Liver (tissue), 8 donors: ENCODE measurements at regions not wholly inside any gene's neighbourhood (a gene's known extent, or its start where the extent isn't known, plus 50 kb on each side); places are given as distances from the start of the nearest gene placed in this dataset.

ENCODE experiments used
- DNase-seq: peaks from one replicate; pipeline ENCODE4 v3.0.0-alpha.2; 2017; ENCODE audit warnings: low spot score
- H3K27ac ChIP-seq, 2 donors: one replicate each; pipeline ENCODE4 v1.7.0; 2013; ENCODE audit warnings: inconsistent platforms in 2 of 2, low read length in 2 of 2, control low read depth in 1 of 2, low read depth in 1 of 2, mild to moderate bottlenecking in 1 of 2
- H3K27me3 ChIP-seq, 4 donors: one replicate each; pipeline versions ENCODE4 v1.6.1 to v1.7.0; 2013; ENCODE audit warnings: low read length in 3 of 4, inconsistent platforms in 1 of 4, mild to moderate bottlenecking in 1 of 4, moderate library complexity in 1 of 4; ENCODE audit not compliant: control insufficient read depth in 4 of 4, insufficient read depth in 4 of 4
- H3K36me3 ChIP-seq, 4 donors: one replicate each; pipeline versions ENCODE4 v1.6.1 to v1.7.0; 2013; ENCODE audit warnings: low read length in 3 of 4, mild to moderate bottlenecking in 3 of 4, low read depth in 1 of 4, moderate library complexity in 1 of 4; ENCODE audit not compliant: control insufficient read depth in 4 of 4, insufficient read depth in 3 of 4
- H3K4me1 ChIP-seq, 4 donors: one replicate each; pipeline versions ENCODE4 v1.6.1 to v1.7.0; 2013; ENCODE audit warnings: low read length in 3 of 4, mild to moderate bottlenecking in 3 of 4, moderate library complexity in 1 of 4; ENCODE audit not compliant: control insufficient read depth in 4 of 4, insufficient read depth in 4 of 4
- H3K4me3 ChIP-seq, 3 donors: one replicate each; pipeline versions ENCODE4 v1.6.1 to v1.7.0; 2013; ENCODE audit warnings: low read length in 3 of 3, control low read depth in 1 of 3, low read depth in 1 of 3, mild to moderate bottlenecking in 1 of 3
- H3K9ac ChIP-seq, 2 donors: one replicate each; pipeline ENCODE4 v1.7.0; 2013; ENCODE audit warnings: low read length in 2 of 2, mild to moderate bottlenecking in 2 of 2, moderate library complexity in 2 of 2, control low read depth in 1 of 2, low read depth in 1 of 2
- H3K9me3 ChIP-seq, 4 donors: one replicate each; pipeline versions ENCODE4 v1.6.1 to v1.7.0; 2013; ENCODE audit warnings: low read length in 3 of 4; ENCODE audit not compliant: control insufficient read depth in 4 of 4
- EGR1 ChIP-seq, 2 donors: IDR thresholded peaks; 2 replicates each; pipeline ENCODE4 v1.6.1; 2016 to 2018; ENCODE audit warnings: antibody characterized with exemption in 2 of 2, low read depth in 2 of 2
- FOXA1 ChIP-seq: IDR thresholded peaks from 2 replicates; pipeline ENCODE4 v1.6.1; 2016; ENCODE audit warnings: antibody characterized with exemption
- FOXA2 ChIP-seq: IDR thresholded peaks from 2 replicates; pipeline ENCODE4 v1.6.1; 2016; ENCODE audit warnings: antibody characterized with exemption
- GABPA ChIP-seq, 2 donors: IDR thresholded peaks in 1 of 2; conservative IDR thresholded peaks in 1 of 2; 2 replicates each; pipeline ENCODE4 v1.6.1; 2016; ENCODE audit warnings: antibody characterized with exemption in 2 of 2, mild to moderate bottlenecking in 1 of 2, moderate library complexity in 1 of 2
- HNF4A ChIP-seq, 2 donors: conservative IDR thresholded peaks; 2 replicates each; pipeline ENCODE4 v1.6.1; 2016; ENCODE audit warnings: antibody characterized with exemption in 2 of 2, mild to moderate bottlenecking in 2 of 2
- HNF4G ChIP-seq: IDR thresholded peaks from 2 replicates; pipeline ENCODE4 v1.6.1; 2016; ENCODE audit warnings: antibody characterized with exemption
- JUND ChIP-seq, 2 donors: IDR thresholded peaks; 2 replicates each; pipeline ENCODE4 v1.6.1; 2016; ENCODE audit warnings: antibody characterized with exemption in 2 of 2
- NR2F2 ChIP-seq: IDR thresholded peaks from 2 replicates; pipeline ENCODE4 v1.6.1; 2016; ENCODE audit warnings: antibody characterized with exemption
- RAD21 ChIP-seq, 2 donors: IDR thresholded peaks; 2 replicates each; pipeline ENCODE4 v1.6.1; 2016; ENCODE audit warnings: antibody characterized with exemption in 2 of 2, mild to moderate bottlenecking in 2 of 2
- RXRA ChIP-seq, 2 donors: IDR thresholded peaks; 2 replicates each; pipeline ENCODE4 v1.6.1; 2017 to 2018; ENCODE audit warnings: antibody characterized with exemption in 2 of 2, mild to moderate bottlenecking in 1 of 2
- SP1 ChIP-seq: IDR thresholded peaks from 2 replicates; pipeline ENCODE4 v1.6.1; 2018; ENCODE audit warnings: antibody characterized with exemption, mild to moderate bottlenecking
- TAF1 ChIP-seq: conservative IDR thresholded peaks from 2 replicates; pipeline ENCODE4 v1.6.1; 2016; ENCODE audit warnings: antibody characterized with exemption, mild to moderate bottlenecking
- YY1 ChIP-seq: IDR thresholded peaks from 2 replicates; pipeline ENCODE4 v1.6.1; 2016; ENCODE audit warnings: antibody characterized with exemption, mild to moderate bottlenecking
- WGBS: extraction: QIAGEN DNeasy Blood & Tissue Kit; methylation state at CpG from one replicate; pipeline ENCODE4 v1.1.7; 2013; 5-methylcytosine and 5-hydroxymethylcytosine counted together
- TF ChIP-seq, protein P1 (sequence below): IDR thresholded peaks from 2 replicates; pipeline ENCODE4 v1.6.1; 2016; ENCODE audit warnings: antibody characterized with exemption, mild to moderate bottlenecking
- TF ChIP-seq, protein P2 (sequence below): IDR thresholded peaks from 2 replicates; pipeline ENCODE4 v1.6.1; 2016; ENCODE audit warnings: antibody characterized with exemption
- TF ChIP-seq, protein P3 (sequence below): fragments of 150-350 bp; IDR thresholded peaks from 2 replicates; pipeline ENCODE4 v1.5.1; 2017; ENCODE audit warnings: improper control_type of control experiment, low read depth, low read length; ENCODE audit not compliant: missing input control
- TF ChIP-seq, protein P4 (sequence below): IDR thresholded peaks from 2 replicates; pipeline ENCODE4 v1.6.1; 2016; ENCODE audit warnings: antibody characterized with exemption
- TF ChIP-seq, protein P5 (sequence below): IDR thresholded peaks from 2 replicates; pipeline ENCODE4 v1.6.1; 2016; ENCODE audit warnings: antibody characterized with exemption
- donor health status: healthy.
- donor health status: healthy.
- donor health status: healthy.
- donor health status: healthy.
- donor health status: healthy.

GRCh38 chr3:66165660-66166059 is 55.1 kb upstream of the SLC25A26 start:
- H3K4me3 ChIP-seq = no peak overlapping the region
- H3K36me3 ChIP-seq = no peaks in the 10 kb centered on the region
- no peak overlapping the region for H3K27ac ChIP-seq
- no peaks in the 10 kb centered on the region for H3K27me3 ChIP-seq
- no peaks in the 10 kb centered on the region for H3K9me3 ChIP-seq
- TF ChIP-seq, protein P1, sequence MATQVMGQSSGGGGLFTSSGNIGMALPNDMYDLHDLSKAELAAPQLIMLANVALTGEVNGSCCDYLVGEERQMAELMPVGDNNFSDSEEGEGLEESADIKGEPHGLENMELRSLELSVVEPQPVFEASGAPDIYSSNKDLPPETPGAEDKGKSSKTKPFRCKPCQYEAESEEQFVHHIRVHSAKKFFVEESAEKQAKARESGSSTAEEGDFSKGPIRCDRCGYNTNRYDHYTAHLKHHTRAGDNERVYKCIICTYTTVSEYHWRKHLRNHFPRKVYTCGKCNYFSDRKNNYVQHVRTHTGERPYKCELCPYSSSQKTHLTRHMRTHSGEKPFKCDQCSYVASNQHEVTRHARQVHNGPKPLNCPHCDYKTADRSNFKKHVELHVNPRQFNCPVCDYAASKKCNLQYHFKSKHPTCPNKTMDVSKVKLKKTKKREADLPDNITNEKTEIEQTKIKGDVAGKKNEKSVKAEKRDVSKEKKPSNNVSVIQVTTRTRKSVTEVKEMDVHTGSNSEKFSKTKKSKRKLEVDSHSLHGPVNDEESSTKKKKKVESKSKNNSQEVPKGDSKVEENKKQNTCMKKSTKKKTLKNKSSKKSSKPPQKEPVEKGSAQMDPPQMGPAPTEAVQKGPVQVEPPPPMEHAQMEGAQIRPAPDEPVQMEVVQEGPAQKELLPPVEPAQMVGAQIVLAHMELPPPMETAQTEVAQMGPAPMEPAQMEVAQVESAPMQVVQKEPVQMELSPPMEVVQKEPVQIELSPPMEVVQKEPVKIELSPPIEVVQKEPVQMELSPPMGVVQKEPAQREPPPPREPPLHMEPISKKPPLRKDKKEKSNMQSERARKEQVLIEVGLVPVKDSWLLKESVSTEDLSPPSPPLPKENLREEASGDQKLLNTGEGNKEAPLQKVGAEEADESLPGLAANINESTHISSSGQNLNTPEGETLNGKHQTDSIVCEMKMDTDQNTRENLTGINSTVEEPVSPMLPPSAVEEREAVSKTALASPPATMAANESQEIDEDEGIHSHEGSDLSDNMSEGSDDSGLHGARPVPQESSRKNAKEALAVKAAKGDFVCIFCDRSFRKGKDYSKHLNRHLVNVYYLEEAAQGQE = peak; percentile 90
- TF ChIP-seq EGR1 (IDR thresholded peaks at IDR 0.05; ENCODE audit: low read depth in 2 of 2) = no peak
- no peaks in the 10 kb centered on the region for H3K4me1 ChIP-seq
- DNase-seq = no peak
- H3K9ac ChIP-seq = no peak overlapping the region
- 65% methylated on average over 1 of the region's 1 CpG for WGBS

DNA sequence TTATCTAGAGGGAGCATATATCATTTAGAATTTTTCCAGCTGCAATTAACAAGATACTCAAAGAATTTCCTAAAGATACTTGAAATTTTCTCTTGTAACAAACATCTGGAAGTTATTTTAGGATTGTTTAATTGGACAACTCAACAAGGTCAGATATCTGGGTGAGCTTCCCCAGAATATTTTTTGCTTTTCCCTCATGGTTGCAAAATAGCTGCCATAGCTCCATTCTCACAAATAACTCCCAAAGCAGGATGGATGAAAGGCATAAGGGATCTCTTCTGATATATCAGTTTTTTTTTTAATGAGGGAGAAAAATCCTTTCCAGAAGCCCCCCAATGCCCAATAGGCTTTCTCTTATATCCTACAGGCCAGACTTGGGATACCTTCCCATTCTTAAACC is 56.6 kb upstream of the SLC25A26 start:
- Histone ChIP-seq H3K9me3 (no peaks in the 10 kb centered on the region), H3K4me3 (no peak overlapping the region), H3K27me3 (no peaks in the 10 kb centered on the region), H3K4me1 (no peaks in the 10 kb centered on the region), H3K9ac (no peak overlapping the region), H3K27ac (no peak overlapping the region), H3K36me3 (no peaks in the 10 kb centered on the region)
- DNase-seq = no peak
- TF ChIP-seq NR2F2 (no peak), YY1 (no peak), RXRA (IDR thresholded peaks at IDR 0.05) (no peak)

- no peaks in the 10 kb centered on the region for H3K36me3 ChIP-seq
- DNase-seq = no peak
- no peaks in the 10 kb centered on the region for H3K4me1 ChIP-seq
- no peaks in the 10 kb centered on the region for H3K9me3 ChIP-seq
- 86% methylated on average over 5 of the region's 5 CpGs for WGBS
- no peak overlapping the region for H3K9ac ChIP-seq
- no peak overlapping the region for H3K27ac ChIP-seq
- H3K27me3 ChIP-seq = no peaks in the 10 kb centered on the region
- no peak overlapping the region for H3K4me3 ChIP-seq
- TF ChIP-seq, protein P2, sequence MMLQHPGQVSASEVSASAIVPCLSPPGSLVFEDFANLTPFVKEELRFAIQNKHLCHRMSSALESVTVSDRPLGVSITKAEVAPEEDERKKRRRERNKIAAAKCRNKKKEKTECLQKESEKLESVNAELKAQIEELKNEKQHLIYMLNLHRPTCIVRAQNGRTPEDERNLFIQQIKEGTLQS = no peak
- TF ChIP-seq JUND (IDR thresholded peaks at IDR 0.05) = no peak
- TF ChIP-seq FOXA2 = no peak
- no peak for TF ChIP-seq TAF1
- no peak for TF ChIP-seq HNF4A (conservative IDR thresholded peaks at IDR 0.05)
- TF ChIP-seq, protein P1 = no peak
- no peak for TF ChIP-seq YY1
- TF ChIP-seq GABPA (IDR thresholded peaks at IDR 0.05 in 1 of 2, conservative IDR thresholded peaks at IDR 0.05 in 1 of 2) = no peak
- no peak for TF ChIP-seq RXRA (IDR thresholded peaks at IDR 0.05)
- TF ChIP-seq SP1 = no peak
- no peak for TF ChIP-seq RAD21 (IDR thresholded peaks at IDR 0.05)
- TF ChIP-seq FOXA1 = no peak
- TF ChIP-seq HNF4G = no peak
- TF ChIP-seq, protein P3, sequence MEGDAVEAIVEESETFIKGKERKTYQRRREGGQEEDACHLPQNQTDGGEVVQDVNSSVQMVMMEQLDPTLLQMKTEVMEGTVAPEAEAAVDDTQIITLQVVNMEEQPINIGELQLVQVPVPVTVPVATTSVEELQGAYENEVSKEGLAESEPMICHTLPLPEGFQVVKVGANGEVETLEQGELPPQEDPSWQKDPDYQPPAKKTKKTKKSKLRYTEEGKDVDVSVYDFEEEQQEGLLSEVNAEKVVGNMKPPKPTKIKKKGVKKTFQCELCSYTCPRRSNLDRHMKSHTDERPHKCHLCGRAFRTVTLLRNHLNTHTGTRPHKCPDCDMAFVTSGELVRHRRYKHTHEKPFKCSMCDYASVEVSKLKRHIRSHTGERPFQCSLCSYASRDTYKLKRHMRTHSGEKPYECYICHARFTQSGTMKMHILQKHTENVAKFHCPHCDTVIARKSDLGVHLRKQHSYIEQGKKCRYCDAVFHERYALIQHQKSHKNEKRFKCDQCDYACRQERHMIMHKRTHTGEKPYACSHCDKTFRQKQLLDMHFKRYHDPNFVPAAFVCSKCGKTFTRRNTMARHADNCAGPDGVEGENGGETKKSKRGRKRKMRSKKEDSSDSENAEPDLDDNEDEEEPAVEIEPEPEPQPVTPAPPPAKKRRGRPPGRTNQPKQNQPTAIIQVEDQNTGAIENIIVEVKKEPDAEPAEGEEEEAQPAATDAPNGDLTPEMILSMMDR = no peak
- TF ChIP-seq, protein P4, sequence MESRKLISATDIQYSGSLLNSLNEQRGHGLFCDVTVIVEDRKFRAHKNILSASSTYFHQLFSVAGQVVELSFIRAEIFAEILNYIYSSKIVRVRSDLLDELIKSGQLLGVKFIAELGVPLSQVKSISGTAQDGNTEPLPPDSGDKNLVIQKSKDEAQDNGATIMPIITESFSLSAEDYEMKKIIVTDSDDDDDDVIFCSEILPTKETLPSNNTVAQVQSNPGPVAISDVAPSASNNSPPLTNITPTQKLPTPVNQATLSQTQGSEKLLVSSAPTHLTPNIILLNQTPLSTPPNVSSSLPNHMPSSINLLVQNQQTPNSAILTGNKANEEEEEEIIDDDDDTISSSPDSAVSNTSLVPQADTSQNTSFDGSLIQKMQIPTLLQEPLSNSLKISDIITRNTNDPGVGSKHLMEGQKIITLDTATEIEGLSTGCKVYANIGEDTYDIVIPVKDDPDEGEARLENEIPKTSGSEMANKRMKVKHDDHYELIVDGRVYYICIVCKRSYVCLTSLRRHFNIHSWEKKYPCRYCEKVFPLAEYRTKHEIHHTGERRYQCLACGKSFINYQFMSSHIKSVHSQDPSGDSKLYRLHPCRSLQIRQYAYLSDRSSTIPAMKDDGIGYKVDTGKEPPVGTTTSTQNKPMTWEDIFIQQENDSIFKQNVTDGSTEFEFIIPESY = no peak
- TF ChIP-seq EGR1 (IDR thresholded peaks at IDR 0.05; ENCODE audit: low read depth in 2 of 2) = no peak
- TF ChIP-seq NR2F2 = no peak
- TF ChIP-seq, protein P5, sequence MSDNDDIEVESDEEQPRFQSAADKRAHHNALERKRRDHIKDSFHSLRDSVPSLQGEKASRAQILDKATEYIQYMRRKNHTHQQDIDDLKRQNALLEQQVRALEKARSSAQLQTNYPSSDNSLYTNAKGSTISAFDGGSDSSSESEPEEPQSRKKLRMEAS = no peak
Measured at GRCh38 chr3:66163222-66163621, 57.6 kb upstream of the SLC25A26 start.
